WERI-Rb-1 (cell line): ENCODE measurements at regions not wholly inside any gene's neighbourhood (a gene's known extent, or its start where the extent isn't known, plus 50 kb on each side); places are given as distances from the start of the nearest gene placed in this dataset.

Experiments used
- DNase-seq: peaks from one replicate; pipeline ENCODE4 v3.0.0-alpha.2; 2020
- H3K27ac ChIP-seq: fragments of 250-450 bp; sonication (Bioruptor Pico); 2 replicates; pipeline ENCODE4 v1.5.1; 2020; ENCODE audit warnings: mild to moderate bottlenecking, moderate library complexity
- H3K27me3 ChIP-seq: fragments of 250-450 bp; sonication (Bioruptor Pico); 2 replicates; pipeline ENCODE4 v1.5.1; 2021; ENCODE audit warnings: mild to moderate bottlenecking, low read depth, moderate library complexity; ENCODE audit not compliant: insufficient read depth, severe bottlenecking
- H3K36me3 ChIP-seq: fragments of 250-450 bp; sonication (Bioruptor Pico); 2 replicates; pipeline ENCODE4 v1.5.1; 2020; ENCODE audit warnings: mild to moderate bottlenecking, moderate library complexity
- H3K4me3 ChIP-seq: 2 replicates; pipeline ENCODE4 v1.5.1; 2011; ENCODE audit warnings: low read depth, mild to moderate bottlenecking, control low read depth, low read length
- H3K9me3 ChIP-seq: fragments of 250-450 bp; sonication (Bioruptor Pico); 2 replicates; pipeline ENCODE4 v1.5.1; 2021; ENCODE audit warnings: mild to moderate bottlenecking, moderate library complexity; ENCODE audit not compliant: severe bottlenecking
- CTCF ChIP-seq: IDR thresholded peaks from 2 replicates; pipeline ENCODE4 v1.5.1; 2011; ENCODE audit warnings: low read depth, mild to moderate bottlenecking, control low read depth, inconsistent platforms, low read length

- H3K27me3 ChIP-seq, result peaks cover 93% of the 10 kb centered on the region
- peaks cover 2% of the 10 kb centered on the region for H3K9me3 ChIP-seq
- H3K27ac ChIP-seq, result no peak overlapping the region
- no peaks in the 10 kb centered on the region for H3K36me3 ChIP-seq
- TF ChIP-seq CTCF, result no peak
- no peak for DNase-seq
- H3K4me3 ChIP-seq, result no peak overlapping the region
Observed at GRCh38 chr3:13700362-13700761, 151.4 kb downstream of the FBLN2 start.

- no peak for TF ChIP-seq CTCF
- peaks cover 100% of the 10 kb centered on the region for H3K27me3 ChIP-seq
- no peak overlapping the region for H3K4me3 ChIP-seq
- DNase-seq, result no peak
- no peaks in the 10 kb centered on the region for H3K36me3 ChIP-seq
- H3K27ac ChIP-seq, result no peak overlapping the region
- H3K9me3 ChIP-seq, result no peaks in the 10 kb centered on the region
Observed at GRCh38 chr3:13696699-13697098, 147.8 kb downstream of the FBLN2 start.

GRCh38 chr3:13693441-13693840 lies 144.5 kb downstream of the FBLN2 start:
- no peaks in the 10 kb centered on the region for H3K9me3 ChIP-seq
- no peak for DNase-seq
- H3K36me3 ChIP-seq, result no peaks in the 10 kb centered on the region
- no peak overlapping the region for H3K27ac ChIP-seq
- H3K27me3 ChIP-seq, result peaks cover 100% of the 10 kb centered on the region
- no peak overlapping the region for H3K4me3 ChIP-seq
- no peak for TF ChIP-seq CTCF

GRCh38 chr3:13690636-13691035 lies 141.7 kb downstream of the FBLN2 start:
- no peak for DNase-seq
- Histone ChIP-seq H3K27ac (no peak overlapping the region), H3K27me3 (peaks cover 100% of the 10 kb centered on the region), H3K36me3 (no peaks in the 10 kb centered on the region), H3K4me3 (no peak overlapping the region), H3K9me3 (no peaks in the 10 kb centered on the region)
- TF ChIP-seq CTCF, result no peak

- H3K9me3 ChIP-seq, result no peaks in the 10 kb centered on the region
- no peaks in the 10 kb centered on the region for H3K36me3 ChIP-seq
- H3K27ac ChIP-seq, result no peak overlapping the region
- no peak for TF ChIP-seq CTCF
- peaks cover 100% of the 10 kb centered on the region for H3K27me3 ChIP-seq
- H3K4me3 ChIP-seq, result no peak overlapping the region
- no peak for DNase-seq
Observed at GRCh38 chr3:13689373-13690260, 140.7 kb downstream of the FBLN2 start.
